ENCODE measurements at regions not wholly inside any gene's neighbourhood (a gene's known extent, or its start where the extent isn't known, plus 50 kb on each side); places are given as distances from the start of the nearest gene placed in this dataset.

DNA sequence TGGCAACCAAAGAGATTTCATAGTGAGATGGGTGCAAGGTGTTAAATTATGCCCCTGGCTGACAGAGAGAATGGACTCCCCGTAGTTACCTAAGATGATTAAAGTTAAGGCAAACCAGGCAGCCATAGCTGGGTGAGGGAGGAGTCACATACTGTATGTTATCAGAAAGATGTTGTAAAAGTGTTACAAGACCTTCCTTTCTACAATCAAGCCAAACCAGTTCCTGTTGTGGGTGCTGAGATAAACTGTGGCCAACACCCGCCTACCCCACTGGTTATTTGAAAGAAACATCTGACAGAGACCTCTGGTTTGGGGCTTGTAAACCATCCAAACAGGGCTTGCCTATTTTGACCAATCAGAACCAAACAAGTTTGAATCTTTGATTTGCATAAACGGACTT is 684.7 kb upstream of the NUDT12 start:
- TF ChIP-seq POLR2A (IDR thresholded peaks at IDR 0.05): no peak
- TF ChIP-seq, protein P1, sequence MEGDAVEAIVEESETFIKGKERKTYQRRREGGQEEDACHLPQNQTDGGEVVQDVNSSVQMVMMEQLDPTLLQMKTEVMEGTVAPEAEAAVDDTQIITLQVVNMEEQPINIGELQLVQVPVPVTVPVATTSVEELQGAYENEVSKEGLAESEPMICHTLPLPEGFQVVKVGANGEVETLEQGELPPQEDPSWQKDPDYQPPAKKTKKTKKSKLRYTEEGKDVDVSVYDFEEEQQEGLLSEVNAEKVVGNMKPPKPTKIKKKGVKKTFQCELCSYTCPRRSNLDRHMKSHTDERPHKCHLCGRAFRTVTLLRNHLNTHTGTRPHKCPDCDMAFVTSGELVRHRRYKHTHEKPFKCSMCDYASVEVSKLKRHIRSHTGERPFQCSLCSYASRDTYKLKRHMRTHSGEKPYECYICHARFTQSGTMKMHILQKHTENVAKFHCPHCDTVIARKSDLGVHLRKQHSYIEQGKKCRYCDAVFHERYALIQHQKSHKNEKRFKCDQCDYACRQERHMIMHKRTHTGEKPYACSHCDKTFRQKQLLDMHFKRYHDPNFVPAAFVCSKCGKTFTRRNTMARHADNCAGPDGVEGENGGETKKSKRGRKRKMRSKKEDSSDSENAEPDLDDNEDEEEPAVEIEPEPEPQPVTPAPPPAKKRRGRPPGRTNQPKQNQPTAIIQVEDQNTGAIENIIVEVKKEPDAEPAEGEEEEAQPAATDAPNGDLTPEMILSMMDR (IDR thresholded peaks at IDR 0.05): no peak

Data from right lobe of liver (tissue), 4 donors.